GM23338 (cell line): ENCODE measurements at regions not wholly inside any gene's neighbourhood (a gene's known extent, or its start where the extent isn't known, plus 50 kb on each side); places are given as distances from the start of the nearest gene placed in this dataset.

ENCODE experiments used
- EZH2 ChIP-seq: fragments of 200-600 bp; sonication (generic); IDR thresholded peaks from one replicate; pipeline ENCODE4 v1.8.0; 2017; ENCODE audit warnings: antibody characterized with exemption, mild to moderate bottlenecking, low read depth; ENCODE audit not compliant: unreplicated experiment
- EZH2phosphoT487 ChIP-seq: fragments of 200-600 bp; sonication (generic); IDR thresholded peaks from one replicate; pipeline ENCODE4 v1.8.1; 2018; ENCODE audit warnings: antibody characterized with exemption; ENCODE audit not compliant: unreplicated experiment
- JUNB ChIP-seq: IDR thresholded peaks from one replicate; pipeline ENCODE4 v1.6.1; 2016; ENCODE audit warnings: antibody characterized with exemption; ENCODE audit not compliant: unreplicated experiment
- NANOG ChIP-seq: IDR thresholded peaks from 2 replicates; pipeline ENCODE4 v1.6.1; 2016; ENCODE audit warnings: antibody characterized with exemption, borderline replicate concordance
- POLR2AphosphoS5 ChIP-seq: IDR thresholded peaks from 2 replicates; pipeline ENCODE4 v1.6.1; 2016; ENCODE audit warnings: antibody characterized with exemption, low read depth
- TF ChIP-seq, protein P1 (sequence below), 2 experiments: fragments of 200-600 bp in 1 of 2; sonication (generic) in 1 of 2; conservative IDR thresholded peaks; 2 replicates each; pipeline versions ENCODE4 v1.5.1 to v1.6.1; 2016 to 2017; ENCODE audit warnings: antibody characterized with exemption in 2 of 2, low read depth in 2 of 2, mild to moderate bottlenecking in 2 of 2, moderate library complexity in 1 of 2

DNA sequence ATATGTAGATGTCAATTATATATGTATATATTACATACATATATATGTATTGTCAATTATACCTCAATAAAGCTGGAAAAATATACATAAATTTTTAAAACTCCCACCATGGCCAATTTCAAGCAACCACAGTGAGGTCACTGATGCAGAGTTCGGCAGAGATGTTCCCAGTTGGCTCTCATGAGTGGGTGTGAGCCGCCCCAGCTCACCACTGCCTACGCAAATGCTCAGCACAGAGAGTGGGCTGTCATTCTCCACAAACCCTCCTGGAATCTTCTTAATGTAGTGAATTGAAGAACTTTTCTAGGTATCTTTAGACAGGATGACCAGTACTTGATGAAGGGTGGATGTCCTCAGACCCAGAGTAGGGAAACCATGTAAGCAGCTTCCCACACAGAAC is 96.6 kb upstream of the TMEM45B start:
- TF ChIP-seq, protein P1, sequence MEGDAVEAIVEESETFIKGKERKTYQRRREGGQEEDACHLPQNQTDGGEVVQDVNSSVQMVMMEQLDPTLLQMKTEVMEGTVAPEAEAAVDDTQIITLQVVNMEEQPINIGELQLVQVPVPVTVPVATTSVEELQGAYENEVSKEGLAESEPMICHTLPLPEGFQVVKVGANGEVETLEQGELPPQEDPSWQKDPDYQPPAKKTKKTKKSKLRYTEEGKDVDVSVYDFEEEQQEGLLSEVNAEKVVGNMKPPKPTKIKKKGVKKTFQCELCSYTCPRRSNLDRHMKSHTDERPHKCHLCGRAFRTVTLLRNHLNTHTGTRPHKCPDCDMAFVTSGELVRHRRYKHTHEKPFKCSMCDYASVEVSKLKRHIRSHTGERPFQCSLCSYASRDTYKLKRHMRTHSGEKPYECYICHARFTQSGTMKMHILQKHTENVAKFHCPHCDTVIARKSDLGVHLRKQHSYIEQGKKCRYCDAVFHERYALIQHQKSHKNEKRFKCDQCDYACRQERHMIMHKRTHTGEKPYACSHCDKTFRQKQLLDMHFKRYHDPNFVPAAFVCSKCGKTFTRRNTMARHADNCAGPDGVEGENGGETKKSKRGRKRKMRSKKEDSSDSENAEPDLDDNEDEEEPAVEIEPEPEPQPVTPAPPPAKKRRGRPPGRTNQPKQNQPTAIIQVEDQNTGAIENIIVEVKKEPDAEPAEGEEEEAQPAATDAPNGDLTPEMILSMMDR (conservative IDR thresholded peaks at IDR 0.05; ENCODE audit: low read depth in 2 of 2) = no peak
- TF ChIP-seq EZH2 (no peak), POLR2AphosphoS5 (no peak), NANOG (no peak), EZH2phosphoT487 (no peak), JUNB (no peak)
